C4-2B (cell line): ENCODE measurements at regions not wholly inside any gene's neighbourhood (a gene's known extent, or its start where the extent isn't known, plus 50 kb on each side); places are given as distances from the start of the nearest gene placed in this dataset.

Experiments used
- ZFX ChIP-seq: fragments of 450-650 bp; IDR thresholded peaks from 2 replicates; pipeline ENCODE4 v1.6.1; 2017
- TF ChIP-seq, protein P1 (sequence below): fragments of 450-650 bp; conservative IDR thresholded peaks from 2 replicates; pipeline ENCODE4 v1.5.1; 2017; ENCODE audit warnings: mild to moderate bottlenecking

DNA sequence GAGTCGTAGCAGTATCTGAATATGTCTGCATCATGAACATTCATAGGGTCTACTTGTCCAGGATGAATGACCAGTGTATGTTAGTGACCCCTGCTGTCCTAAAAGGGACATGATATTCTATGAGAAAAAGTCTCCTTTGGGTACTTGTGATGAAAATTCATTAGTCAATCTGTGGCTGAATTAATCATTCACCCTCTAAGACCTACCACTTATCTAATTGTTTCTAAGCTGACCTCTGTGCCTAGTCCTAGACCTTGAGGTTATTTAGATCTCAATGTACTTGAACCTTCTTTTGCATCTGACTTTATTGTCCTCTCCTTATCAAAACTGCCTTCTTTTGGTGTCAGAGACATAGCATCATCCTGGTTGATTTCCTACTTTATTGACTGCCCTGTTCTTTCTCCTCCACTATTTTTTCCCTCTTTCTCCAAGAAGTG is 799.3 kb downstream of the DIPK2A start:
- TF ChIP-seq, protein P1, sequence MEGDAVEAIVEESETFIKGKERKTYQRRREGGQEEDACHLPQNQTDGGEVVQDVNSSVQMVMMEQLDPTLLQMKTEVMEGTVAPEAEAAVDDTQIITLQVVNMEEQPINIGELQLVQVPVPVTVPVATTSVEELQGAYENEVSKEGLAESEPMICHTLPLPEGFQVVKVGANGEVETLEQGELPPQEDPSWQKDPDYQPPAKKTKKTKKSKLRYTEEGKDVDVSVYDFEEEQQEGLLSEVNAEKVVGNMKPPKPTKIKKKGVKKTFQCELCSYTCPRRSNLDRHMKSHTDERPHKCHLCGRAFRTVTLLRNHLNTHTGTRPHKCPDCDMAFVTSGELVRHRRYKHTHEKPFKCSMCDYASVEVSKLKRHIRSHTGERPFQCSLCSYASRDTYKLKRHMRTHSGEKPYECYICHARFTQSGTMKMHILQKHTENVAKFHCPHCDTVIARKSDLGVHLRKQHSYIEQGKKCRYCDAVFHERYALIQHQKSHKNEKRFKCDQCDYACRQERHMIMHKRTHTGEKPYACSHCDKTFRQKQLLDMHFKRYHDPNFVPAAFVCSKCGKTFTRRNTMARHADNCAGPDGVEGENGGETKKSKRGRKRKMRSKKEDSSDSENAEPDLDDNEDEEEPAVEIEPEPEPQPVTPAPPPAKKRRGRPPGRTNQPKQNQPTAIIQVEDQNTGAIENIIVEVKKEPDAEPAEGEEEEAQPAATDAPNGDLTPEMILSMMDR = peak; percentile 38
- no peak for TF ChIP-seq ZFX
